Smooth muscle cell (in vitro differentiated cells): ENCODE measurements at regions not wholly inside any gene's neighbourhood (a gene's known extent, or its start where the extent isn't known, plus 50 kb on each side); places are given as distances from the start of the nearest gene placed in this dataset.

ENCODE experiments used
- DNase-seq: peaks from one replicate; lab custom pipeline; 2025; ENCODE audit not compliant: unreplicated experiment; lab: John Stamatoyannopoulos, UW
- H2AFZ ChIP-seq: fragments of 200-600 bp; sonication (generic); 2 replicates; pipeline ENCODE4 v1.6.0; 2016; ENCODE audit warnings: antibody characterized with exemption, low read depth, mild to moderate bottlenecking
- H3F3A ChIP-seq: fragments of 200-600 bp; sonication (generic); 2 replicates; pipeline ENCODE4 v1.6.0; 2017; ENCODE audit warnings: antibody characterized with exemption, low read depth
- H3K27ac ChIP-seq: fragments of 200-600 bp; sonication (generic); 2 replicates; pipeline ENCODE4 v1.5.1; 2016; ENCODE audit warnings: low read depth, mild to moderate bottlenecking
- H3K27me3 ChIP-seq: fragments of 200-600 bp; sonication (generic); 2 replicates; pipeline ENCODE4 v1.6.1; 2016; ENCODE audit warnings: low read depth, mild to moderate bottlenecking
- H3K36me3 ChIP-seq: fragments of 200-600 bp; sonication (generic); 2 replicates; pipeline ENCODE4 v1.5.1; 2016; ENCODE audit warnings: low read depth
- H3K4me1 ChIP-seq: fragments of 200-600 bp; sonication (generic); 2 replicates; pipeline ENCODE4 v1.5.1; 2016; ENCODE audit warnings: low read depth
- H3K4me2 ChIP-seq: fragments of 200-600 bp; sonication (generic); 2 replicates; pipeline ENCODE4 v1.6.0; 2016; ENCODE audit warnings: mild to moderate bottlenecking
- H3K4me3 ChIP-seq: fragments of 200-600 bp; sonication (generic); 2 replicates; pipeline ENCODE4 v1.5.1; 2016; ENCODE audit warnings: mild to moderate bottlenecking
- H3K79me2 ChIP-seq: fragments of 200-600 bp; sonication (generic); 2 replicates; pipeline ENCODE4 v1.6.0; 2016; ENCODE audit warnings: low read depth, mild to moderate bottlenecking
- H3K9ac ChIP-seq: fragments of 200-600 bp; sonication (generic); 2 replicates; pipeline ENCODE4 v1.6.0; 2016; ENCODE audit warnings: low read depth
- H3K9me3 ChIP-seq: fragments of 200-600 bp; sonication (generic); replicated peaks from 2 replicates; pipeline ENCODE4 v1.5.1; 2016; ENCODE audit warnings: low read depth
- H4K20me1 ChIP-seq: fragments of 200-600 bp; sonication (generic); 2 replicates; pipeline ENCODE4 v1.6.0; 2016; ENCODE audit warnings: low read depth
- WGBS: methylation state at CpG from one replicate; pipeline ENCODE4 v1.1.7; 2016; ENCODE audit warnings: low lambda C conversion rate; 5-methylcytosine and 5-hydroxymethylcytosine counted together
- TF ChIP-seq, protein P1 (sequence below): fragments of 200-600 bp; sonication (generic); IDR thresholded peaks from 2 replicates; pipeline ENCODE4 v1.5.1; 2017; ENCODE audit warnings: borderline replicate concordance, mild to moderate bottlenecking, antibody characterized with exemption; ENCODE audit not compliant: insufficient read depth, poor library complexity, severe bottlenecking

DNA sequence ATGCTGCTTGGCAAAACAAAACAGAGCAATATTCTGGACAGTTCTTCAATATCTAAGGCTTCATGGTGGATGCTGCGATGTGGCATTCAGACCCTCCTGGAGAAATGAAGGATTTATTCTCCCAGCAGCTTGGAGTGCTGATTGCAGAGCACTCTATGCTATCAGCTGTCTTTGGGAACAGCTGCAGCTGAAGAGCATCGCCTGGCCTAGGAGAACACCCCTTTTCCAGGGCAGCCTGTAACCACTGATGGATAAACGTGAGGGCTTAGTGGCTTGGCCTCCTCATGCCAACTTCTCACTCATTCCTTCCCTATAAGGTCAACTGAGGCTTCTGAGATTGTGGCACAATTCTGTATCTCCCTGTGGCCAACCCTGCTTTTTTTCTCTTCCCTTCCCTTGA lies 638.1 kb upstream of the CNTNAP2 start:
- H3F3A ChIP-seq, result no peaks in the 10 kb centered on the region
- no peak overlapping the region for H3K9ac ChIP-seq
- H4K20me1 ChIP-seq, result no peaks in the 10 kb centered on the region
- no peaks in the 10 kb centered on the region for H3K36me3 ChIP-seq
- H3K4me3 ChIP-seq, result no peak overlapping the region
- no peaks in the 10 kb centered on the region for H3K79me2 ChIP-seq
- WGBS, result 82% methylated on average over 3 of the region's 3 CpGs
- no peak overlapping the region for H3K4me2 ChIP-seq
- no peak for DNase-seq
- TF ChIP-seq, protein P1, sequence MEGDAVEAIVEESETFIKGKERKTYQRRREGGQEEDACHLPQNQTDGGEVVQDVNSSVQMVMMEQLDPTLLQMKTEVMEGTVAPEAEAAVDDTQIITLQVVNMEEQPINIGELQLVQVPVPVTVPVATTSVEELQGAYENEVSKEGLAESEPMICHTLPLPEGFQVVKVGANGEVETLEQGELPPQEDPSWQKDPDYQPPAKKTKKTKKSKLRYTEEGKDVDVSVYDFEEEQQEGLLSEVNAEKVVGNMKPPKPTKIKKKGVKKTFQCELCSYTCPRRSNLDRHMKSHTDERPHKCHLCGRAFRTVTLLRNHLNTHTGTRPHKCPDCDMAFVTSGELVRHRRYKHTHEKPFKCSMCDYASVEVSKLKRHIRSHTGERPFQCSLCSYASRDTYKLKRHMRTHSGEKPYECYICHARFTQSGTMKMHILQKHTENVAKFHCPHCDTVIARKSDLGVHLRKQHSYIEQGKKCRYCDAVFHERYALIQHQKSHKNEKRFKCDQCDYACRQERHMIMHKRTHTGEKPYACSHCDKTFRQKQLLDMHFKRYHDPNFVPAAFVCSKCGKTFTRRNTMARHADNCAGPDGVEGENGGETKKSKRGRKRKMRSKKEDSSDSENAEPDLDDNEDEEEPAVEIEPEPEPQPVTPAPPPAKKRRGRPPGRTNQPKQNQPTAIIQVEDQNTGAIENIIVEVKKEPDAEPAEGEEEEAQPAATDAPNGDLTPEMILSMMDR, result no peak
- no peaks in the 10 kb centered on the region for H3K27me3 ChIP-seq
- H3K27ac ChIP-seq, result no peak overlapping the region
- no peaks in the 10 kb centered on the region for H3K4me1 ChIP-seq
- no peaks in the 10 kb centered on the region for H3K9me3 ChIP-seq
- H2AFZ ChIP-seq, result no peak overlapping the region

DNA sequence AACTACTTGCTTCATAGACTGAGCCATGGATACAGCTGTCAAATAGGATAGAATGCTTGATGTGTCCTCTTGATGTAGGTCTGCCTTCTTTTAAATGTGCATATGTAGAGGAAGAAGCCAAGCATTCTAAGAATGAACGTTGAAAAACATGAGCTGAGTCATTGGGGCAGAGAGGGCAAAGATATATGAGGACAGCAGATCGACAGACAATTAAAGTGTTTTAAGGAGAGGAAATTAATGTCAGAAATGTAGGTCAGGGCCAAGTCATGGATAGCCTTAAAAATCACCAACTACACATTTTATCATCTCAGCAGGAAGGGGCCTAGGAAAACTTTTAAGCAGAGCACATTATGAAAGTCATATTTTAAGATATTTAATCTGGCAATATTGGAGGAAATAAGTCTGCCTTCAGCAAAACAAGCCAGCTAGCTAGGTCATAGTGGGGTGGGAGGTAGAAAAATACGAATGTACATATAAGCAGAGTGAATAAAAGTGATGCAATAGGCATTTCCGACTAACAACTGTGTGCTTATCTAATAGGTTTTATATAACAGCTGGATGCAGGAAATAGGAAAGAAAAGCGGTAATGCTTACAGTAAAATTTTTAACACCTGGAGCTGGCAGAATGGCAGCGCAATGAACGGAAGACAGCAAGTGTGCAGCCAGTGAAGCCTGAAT lies 638.3 kb upstream of the TPK1 start:
- WGBS, result 71% methylated on average over 7 of the region's 7 CpGs

DNA sequence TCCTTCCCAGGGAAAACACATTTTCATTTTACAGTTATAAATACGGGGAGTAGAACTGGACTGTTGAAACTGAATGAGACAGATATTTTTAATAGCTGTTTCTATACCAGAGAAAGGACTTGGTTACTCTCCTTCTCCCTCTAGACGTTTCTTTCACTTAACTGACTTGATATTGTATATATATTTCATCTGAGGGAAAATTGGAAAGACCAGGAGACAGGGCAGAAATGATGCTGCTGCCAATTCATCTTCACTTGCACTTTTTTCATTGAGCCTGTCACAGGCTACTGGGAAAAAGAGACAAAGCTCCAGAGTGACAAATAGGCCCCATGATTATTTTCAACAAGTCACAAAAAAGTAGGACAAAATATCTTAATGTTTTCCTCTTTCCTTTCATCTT lies 636.0 kb upstream of the TPK1 start:
- Histone ChIP-seq H3K36me3 (no peaks in the 10 kb centered on the region), H3F3A (no peaks in the 10 kb centered on the region), H3K9ac (no peak overlapping the region), H3K4me3 (no peak overlapping the region), H3K4me1 (no peaks in the 10 kb centered on the region), H3K27me3 (no peaks in the 10 kb centered on the region), H3K79me2 (no peaks in the 10 kb centered on the region), H3K27ac (no peak overlapping the region), H4K20me1 (no peaks in the 10 kb centered on the region), H3K9me3 (no peaks in the 10 kb centered on the region), H2AFZ (no peak overlapping the region), H3K4me2 (no peak overlapping the region)
- 68% methylated on average over 2 of the region's 2 CpGs for WGBS
- TF ChIP-seq, protein P1, result no peak
- no peak for DNase-seq

More for the DNA sequence above, 638.3 kb upstream of the TPK1 start:
- Histone ChIP-seq H3K79me2 (no peaks in the 10 kb centered on the region), H3K4me3 (no peak overlapping the region), H3K27ac (no peak overlapping the region), H3K36me3 (no peaks in the 10 kb centered on the region), H3K4me2 (no peak overlapping the region), H3K4me1 (no peaks in the 10 kb centered on the region), H4K20me1 (no peaks in the 10 kb centered on the region), H3K9ac (no peak overlapping the region), H3K9me3 (no peaks in the 10 kb centered on the region), H3F3A (no peaks in the 10 kb centered on the region), H2AFZ (no peak overlapping the region), H3K27me3 (no peaks in the 10 kb centered on the region)
- DNase-seq, result no peak
- TF ChIP-seq, protein P1, result no peak

DNA sequence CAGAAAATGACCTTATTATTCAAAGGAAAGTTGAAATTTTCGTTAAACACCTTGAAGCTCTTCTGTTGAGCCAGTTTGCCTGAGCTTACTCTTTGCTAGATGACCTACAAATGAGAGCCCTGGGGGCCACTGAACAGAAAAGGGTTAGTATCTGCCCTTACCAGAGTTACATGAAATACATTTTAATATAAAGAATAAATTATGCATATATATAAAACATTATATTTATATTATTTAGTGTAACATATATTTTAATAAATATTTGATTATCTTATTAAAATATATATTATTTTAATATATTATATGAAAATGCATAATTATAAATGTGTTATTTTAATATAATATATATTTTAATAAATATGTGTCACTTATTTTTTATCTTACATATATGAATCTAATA lies 628.4 kb upstream of the TPK1 start:
- Histone ChIP-seq H3K9ac (no peak overlapping the region), H3K9me3 (no peaks in the 10 kb centered on the region), H3F3A (no peaks in the 10 kb centered on the region), H3K4me1 (no peaks in the 10 kb centered on the region), H3K4me2 (no peak overlapping the region), H3K4me3 (no peak overlapping the region), H4K20me1 (no peaks in the 10 kb centered on the region), H3K27ac (no peak overlapping the region), H3K79me2 (no peaks in the 10 kb centered on the region), H3K36me3 (no peaks in the 10 kb centered on the region), H3K27me3 (no peaks in the 10 kb centered on the region), H2AFZ (no peak overlapping the region)
- TF ChIP-seq, protein P1, result no peak
- DNase-seq, result no peak
- 82% methylated on average over 1 of the region's 1 CpG for WGBS
